ENCODE measurements at regions not wholly inside any gene's neighbourhood (a gene's known extent, or its start where the extent isn't known, plus 50 kb on each side); places are given as distances from the start of the nearest gene placed in this dataset.

DNA sequence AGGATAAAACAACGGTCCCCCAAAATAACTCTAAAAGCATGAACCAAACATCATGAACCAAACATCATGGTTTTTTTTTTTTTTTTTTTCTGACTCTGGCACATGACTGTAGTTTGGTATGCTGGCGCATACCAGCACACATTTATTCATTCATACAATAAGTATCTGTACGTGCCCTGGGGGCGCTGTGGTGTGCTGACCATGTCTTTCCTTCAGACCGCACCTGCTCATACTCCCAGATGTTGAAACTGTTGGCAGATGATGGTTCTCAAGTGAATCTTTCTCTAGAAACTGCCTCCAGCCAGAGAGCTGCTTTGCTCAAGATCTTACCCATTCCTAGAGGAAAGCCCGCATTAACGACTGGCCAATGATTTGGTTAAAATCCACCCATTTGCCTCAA is 114.7 kb upstream of the ANKRD30A start:
- TF ChIP-seq, protein P1, sequence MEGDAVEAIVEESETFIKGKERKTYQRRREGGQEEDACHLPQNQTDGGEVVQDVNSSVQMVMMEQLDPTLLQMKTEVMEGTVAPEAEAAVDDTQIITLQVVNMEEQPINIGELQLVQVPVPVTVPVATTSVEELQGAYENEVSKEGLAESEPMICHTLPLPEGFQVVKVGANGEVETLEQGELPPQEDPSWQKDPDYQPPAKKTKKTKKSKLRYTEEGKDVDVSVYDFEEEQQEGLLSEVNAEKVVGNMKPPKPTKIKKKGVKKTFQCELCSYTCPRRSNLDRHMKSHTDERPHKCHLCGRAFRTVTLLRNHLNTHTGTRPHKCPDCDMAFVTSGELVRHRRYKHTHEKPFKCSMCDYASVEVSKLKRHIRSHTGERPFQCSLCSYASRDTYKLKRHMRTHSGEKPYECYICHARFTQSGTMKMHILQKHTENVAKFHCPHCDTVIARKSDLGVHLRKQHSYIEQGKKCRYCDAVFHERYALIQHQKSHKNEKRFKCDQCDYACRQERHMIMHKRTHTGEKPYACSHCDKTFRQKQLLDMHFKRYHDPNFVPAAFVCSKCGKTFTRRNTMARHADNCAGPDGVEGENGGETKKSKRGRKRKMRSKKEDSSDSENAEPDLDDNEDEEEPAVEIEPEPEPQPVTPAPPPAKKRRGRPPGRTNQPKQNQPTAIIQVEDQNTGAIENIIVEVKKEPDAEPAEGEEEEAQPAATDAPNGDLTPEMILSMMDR (IDR thresholded peaks at IDR 0.05; ENCODE audit: control extremely low read depth in 1 of 3, insufficient read depth in 1 of 3, low read depth in 1 of 3, low read length in 3 of 3) = no peak
- TF ChIP-seq JUN (IDR thresholded peaks at IDR 0.05; ENCODE audit: low read depth, low read length) (no peak), TEAD4 (IDR thresholded peaks at IDR 0.05; ENCODE audit: low read depth, low read length) (no peak), SP2 (IDR thresholded peaks at IDR 0.05; ENCODE audit: low read length) (no peak), POLR2A (IDR thresholded peaks at IDR 0.05; ENCODE audit: control extremely low read depth in 1 of 2, low read depth in 2 of 2, low read length in 2 of 2) (no peak), NRF1 (IDR thresholded peaks at IDR 0.05; ENCODE audit: low read depth, low read length) (no peak), CBX5 (IDR thresholded peaks at IDR 0.05; ENCODE audit: low read depth, low read length) (no peak), YY1 (IDR thresholded peaks at IDR 0.05; ENCODE audit: low read depth, low read length) (no peak), RFX5 (IDR thresholded peaks at IDR 0.05; ENCODE audit: borderline replicate concordance, low read depth, low read length) (no peak), EP300 (IDR thresholded peaks at IDR 0.05; ENCODE audit: borderline replicate concordance in 1 of 2, low read depth in 2 of 2, low read length in 2 of 2) (no peak), EZH2 (IDR thresholded peaks at IDR 0.05; ENCODE audit: low read depth, low read length, severe bottlenecking) (no peak), SP1 (IDR thresholded peaks at IDR 0.05; ENCODE audit: low read depth, low read length) (no peak)
- TF ChIP-seq, protein P2, sequence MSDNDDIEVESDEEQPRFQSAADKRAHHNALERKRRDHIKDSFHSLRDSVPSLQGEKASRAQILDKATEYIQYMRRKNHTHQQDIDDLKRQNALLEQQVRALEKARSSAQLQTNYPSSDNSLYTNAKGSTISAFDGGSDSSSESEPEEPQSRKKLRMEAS (IDR thresholded peaks at IDR 0.05) = no peak
- TF ChIP-seq, protein P3, sequence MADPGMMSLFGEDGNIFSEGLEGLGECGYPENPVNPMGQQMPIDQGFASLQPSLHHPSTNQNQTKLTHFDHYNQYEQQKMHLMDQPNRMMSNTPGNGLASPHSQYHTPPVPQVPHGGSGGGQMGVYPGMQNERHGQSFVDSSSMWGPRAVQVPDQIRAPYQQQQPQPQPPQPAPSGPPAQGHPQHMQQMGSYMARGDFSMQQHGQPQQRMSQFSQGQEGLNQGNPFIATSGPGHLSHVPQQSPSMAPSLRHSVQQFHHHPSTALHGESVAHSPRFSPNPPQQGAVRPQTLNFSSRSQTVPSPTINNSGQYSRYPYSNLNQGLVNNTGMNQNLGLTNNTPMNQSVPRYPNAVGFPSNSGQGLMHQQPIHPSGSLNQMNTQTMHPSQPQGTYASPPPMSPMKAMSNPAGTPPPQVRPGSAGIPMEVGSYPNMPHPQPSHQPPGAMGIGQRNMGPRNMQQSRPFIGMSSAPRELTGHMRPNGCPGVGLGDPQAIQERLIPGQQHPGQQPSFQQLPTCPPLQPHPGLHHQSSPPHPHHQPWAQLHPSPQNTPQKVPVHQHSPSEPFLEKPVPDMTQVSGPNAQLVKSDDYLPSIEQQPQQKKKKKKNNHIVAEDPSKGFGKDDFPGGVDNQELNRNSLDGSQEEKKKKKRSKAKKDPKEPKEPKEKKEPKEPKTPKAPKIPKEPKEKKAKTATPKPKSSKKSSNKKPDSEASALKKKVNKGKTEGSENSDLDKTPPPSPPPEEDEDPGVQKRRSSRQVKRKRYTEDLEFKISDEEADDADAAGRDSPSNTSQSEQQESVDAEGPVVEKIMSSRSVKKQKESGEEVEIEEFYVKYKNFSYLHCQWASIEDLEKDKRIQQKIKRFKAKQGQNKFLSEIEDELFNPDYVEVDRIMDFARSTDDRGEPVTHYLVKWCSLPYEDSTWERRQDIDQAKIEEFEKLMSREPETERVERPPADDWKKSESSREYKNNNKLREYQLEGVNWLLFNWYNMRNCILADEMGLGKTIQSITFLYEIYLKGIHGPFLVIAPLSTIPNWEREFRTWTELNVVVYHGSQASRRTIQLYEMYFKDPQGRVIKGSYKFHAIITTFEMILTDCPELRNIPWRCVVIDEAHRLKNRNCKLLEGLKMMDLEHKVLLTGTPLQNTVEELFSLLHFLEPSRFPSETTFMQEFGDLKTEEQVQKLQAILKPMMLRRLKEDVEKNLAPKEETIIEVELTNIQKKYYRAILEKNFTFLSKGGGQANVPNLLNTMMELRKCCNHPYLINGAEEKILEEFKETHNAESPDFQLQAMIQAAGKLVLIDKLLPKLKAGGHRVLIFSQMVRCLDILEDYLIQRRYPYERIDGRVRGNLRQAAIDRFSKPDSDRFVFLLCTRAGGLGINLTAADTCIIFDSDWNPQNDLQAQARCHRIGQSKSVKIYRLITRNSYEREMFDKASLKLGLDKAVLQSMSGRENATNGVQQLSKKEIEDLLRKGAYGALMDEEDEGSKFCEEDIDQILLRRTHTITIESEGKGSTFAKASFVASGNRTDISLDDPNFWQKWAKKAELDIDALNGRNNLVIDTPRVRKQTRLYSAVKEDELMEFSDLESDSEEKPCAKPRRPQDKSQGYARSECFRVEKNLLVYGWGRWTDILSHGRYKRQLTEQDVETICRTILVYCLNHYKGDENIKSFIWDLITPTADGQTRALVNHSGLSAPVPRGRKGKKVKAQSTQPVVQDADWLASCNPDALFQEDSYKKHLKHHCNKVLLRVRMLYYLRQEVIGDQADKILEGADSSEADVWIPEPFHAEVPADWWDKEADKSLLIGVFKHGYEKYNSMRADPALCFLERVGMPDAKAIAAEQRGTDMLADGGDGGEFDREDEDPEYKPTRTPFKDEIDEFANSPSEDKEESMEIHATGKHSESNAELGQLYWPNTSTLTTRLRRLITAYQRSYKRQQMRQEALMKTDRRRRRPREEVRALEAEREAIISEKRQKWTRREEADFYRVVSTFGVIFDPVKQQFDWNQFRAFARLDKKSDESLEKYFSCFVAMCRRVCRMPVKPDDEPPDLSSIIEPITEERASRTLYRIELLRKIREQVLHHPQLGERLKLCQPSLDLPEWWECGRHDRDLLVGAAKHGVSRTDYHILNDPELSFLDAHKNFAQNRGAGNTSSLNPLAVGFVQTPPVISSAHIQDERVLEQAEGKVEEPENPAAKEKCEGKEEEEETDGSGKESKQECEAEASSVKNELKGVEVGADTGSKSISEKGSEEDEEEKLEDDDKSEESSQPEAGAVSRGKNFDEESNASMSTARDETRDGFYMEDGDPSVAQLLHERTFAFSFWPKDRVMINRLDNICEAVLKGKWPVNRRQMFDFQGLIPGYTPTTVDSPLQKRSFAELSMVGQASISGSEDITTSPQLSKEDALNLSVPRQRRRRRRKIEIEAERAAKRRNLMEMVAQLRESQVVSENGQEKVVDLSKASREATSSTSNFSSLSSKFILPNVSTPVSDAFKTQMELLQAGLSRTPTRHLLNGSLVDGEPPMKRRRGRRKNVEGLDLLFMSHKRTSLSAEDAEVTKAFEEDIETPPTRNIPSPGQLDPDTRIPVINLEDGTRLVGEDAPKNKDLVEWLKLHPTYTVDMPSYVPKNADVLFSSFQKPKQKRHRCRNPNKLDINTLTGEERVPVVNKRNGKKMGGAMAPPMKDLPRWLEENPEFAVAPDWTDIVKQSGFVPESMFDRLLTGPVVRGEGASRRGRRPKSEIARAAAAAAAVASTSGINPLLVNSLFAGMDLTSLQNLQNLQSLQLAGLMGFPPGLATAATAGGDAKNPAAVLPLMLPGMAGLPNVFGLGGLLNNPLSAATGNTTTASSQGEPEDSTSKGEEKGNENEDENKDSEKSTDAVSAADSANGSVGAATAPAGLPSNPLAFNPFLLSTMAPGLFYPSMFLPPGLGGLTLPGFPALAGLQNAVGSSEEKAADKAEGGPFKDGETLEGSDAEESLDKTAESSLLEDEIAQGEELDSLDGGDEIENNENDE (IDR thresholded peaks at IDR 0.05; ENCODE audit: insufficient replicate concordance, low read length) = no peak
